ENCODE measurements at regions not wholly inside any gene's neighbourhood (a gene's known extent, or its start where the extent isn't known, plus 50 kb on each side); places are given as distances from the start of the nearest gene placed in this dataset.
A peak's percentile ranks its signal among the peaks of the same experiment; 100 is the strongest.

- DNase-seq (ENCODE audit: low spot score): no peak
Measured at GRCh38 chr3:43180694-43181093, 74.8 kb upstream of the POMGNT2 start.

- DNase-seq (ENCODE audit: low spot score): peak; percentile 79
Measured at GRCh38 chr3:43180027-43180426, 74.1 kb upstream of the POMGNT2 start.

GRCh38 chr3:43178891-43179366, 73.0 kb upstream of the POMGNT2 start:
- DNase-seq (ENCODE audit: low spot score): no peak

- no peak for DNase-seq (ENCODE audit: low spot score)
Measured at GRCh38 chr3:43177085-43177484, 71.2 kb upstream of the POMGNT2 start.

GRCh38 chr3:43176666-43177065, 70.8 kb upstream of the POMGNT2 start:
- DNase-seq (ENCODE audit: low spot score): no peak

GRCh38 chr3:43175541-43175940, 69.7 kb upstream of the POMGNT2 start:
- DNase-seq (ENCODE audit: low spot score): no peak

GRCh38 chr3:43173949-43174348, 68.1 kb upstream of the POMGNT2 start:
- DNase-seq (ENCODE audit: low spot score): no peak

GRCh38 chr3:43171748-43172147, 65.9 kb upstream of the POMGNT2 start:
- DNase-seq (ENCODE audit: low spot score): no peak

- DNase-seq (ENCODE audit: low spot score): no peak
Measured at GRCh38 chr3:43170553-43170952, 64.7 kb upstream of the POMGNT2 start.

GRCh38 chr3:43169987-43170386, 64.1 kb upstream of the POMGNT2 start:
- DNase-seq (ENCODE audit: low spot score): no peak

- DNase-seq (ENCODE audit: low spot score): no peak
Measured at GRCh38 chr3:43166406-43166805, 60.5 kb upstream of the POMGNT2 start.

- DNase-seq (ENCODE audit: low spot score): no peak
Measured at GRCh38 chr3:43165786-43166185, 59.9 kb upstream of the POMGNT2 start.

- no peak for DNase-seq (ENCODE audit: low spot score)
Measured at GRCh38 chr3:43163895-43164493, 58.1 kb upstream of the POMGNT2 start.

- DNase-seq (ENCODE audit: low spot score): peak; percentile 82
Measured at GRCh38 chr3:43162230-43163084, 56.6 kb upstream of the POMGNT2 start.

- DNase-seq (ENCODE audit: low spot score): no peak
Measured at GRCh38 chr3:43161684-43162229, 55.9 kb upstream of the POMGNT2 start.

- DNase-seq (ENCODE audit: low spot score): peak; percentile 24
Measured at GRCh38 chr3:43160664-43161063, 54.8 kb upstream of the POMGNT2 start.

GRCh38 chr3:43159876-43160255, 54.0 kb upstream of the POMGNT2 start:
- no peak for DNase-seq (ENCODE audit: low spot score)

- DNase-seq (ENCODE audit: low spot score): peak; percentile 89
Measured at GRCh38 chr3:43159131-43159875, 53.4 kb upstream of the POMGNT2 start.

GRCh38 chr3:43156812-43157455, 51.1 kb upstream of the POMGNT2 start:
- no peak for DNase-seq (ENCODE audit: low spot score)

- DNase-seq (ENCODE audit: low spot score): peak; percentile 82
Measured at GRCh38 chr3:43155464-43156121, 49.7 kb upstream of the POMGNT2 start.

Measured in umbilical cord (tissue), 1 donor.